Vagina (tissue), 2 donors: ENCODE measurements at regions not wholly inside any gene's neighbourhood (a gene's known extent, or its start where the extent isn't known, plus 50 kb on each side); places are given as distances from the start of the nearest gene placed in this dataset.

Experiments used
- POLR2A ChIP-seq, 2 donors: fragments of 450-650 bp; IDR thresholded peaks; one replicate each; pipeline ENCODE4 v1.6.1; 2017; ENCODE audit warnings: antibody characterized with exemption in 2 of 2, mild to moderate bottlenecking in 2 of 2, moderate library complexity in 2 of 2
- TF ChIP-seq, protein P1 (sequence below), 3 experiments: fragments of 450-650 bp in 2 of 3; fragments of 200-600 bp in 1 of 3; sonication (generic) in 1 of 3; IDR thresholded peaks; one replicate each; pipeline ENCODE4 v1.5.1; 2017 to 2019; ENCODE audit warnings: antibody characterized with exemption in 3 of 3, mild to moderate bottlenecking in 2 of 3, moderate library complexity in 2 of 3

DNA sequence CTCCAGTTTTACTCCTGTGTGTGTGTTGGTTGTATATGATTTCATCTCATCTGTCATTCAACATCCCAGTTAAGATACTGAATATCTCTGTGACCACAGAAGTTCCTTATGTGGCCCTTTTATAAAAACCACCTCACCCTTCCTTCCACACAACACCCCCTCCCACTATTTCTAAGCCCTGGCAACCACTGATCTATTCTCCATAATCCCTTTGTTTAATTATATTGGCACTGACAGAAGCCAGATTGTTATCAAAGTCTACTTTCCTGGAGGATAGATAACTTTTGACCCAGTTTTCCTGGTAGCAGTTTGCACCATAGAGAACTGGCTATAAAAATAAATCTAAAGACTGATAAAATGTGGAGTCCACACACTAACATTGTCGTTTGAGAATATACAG lies 902.8 kb downstream of the SLC16A7 start:
- TF ChIP-seq, protein P1, sequence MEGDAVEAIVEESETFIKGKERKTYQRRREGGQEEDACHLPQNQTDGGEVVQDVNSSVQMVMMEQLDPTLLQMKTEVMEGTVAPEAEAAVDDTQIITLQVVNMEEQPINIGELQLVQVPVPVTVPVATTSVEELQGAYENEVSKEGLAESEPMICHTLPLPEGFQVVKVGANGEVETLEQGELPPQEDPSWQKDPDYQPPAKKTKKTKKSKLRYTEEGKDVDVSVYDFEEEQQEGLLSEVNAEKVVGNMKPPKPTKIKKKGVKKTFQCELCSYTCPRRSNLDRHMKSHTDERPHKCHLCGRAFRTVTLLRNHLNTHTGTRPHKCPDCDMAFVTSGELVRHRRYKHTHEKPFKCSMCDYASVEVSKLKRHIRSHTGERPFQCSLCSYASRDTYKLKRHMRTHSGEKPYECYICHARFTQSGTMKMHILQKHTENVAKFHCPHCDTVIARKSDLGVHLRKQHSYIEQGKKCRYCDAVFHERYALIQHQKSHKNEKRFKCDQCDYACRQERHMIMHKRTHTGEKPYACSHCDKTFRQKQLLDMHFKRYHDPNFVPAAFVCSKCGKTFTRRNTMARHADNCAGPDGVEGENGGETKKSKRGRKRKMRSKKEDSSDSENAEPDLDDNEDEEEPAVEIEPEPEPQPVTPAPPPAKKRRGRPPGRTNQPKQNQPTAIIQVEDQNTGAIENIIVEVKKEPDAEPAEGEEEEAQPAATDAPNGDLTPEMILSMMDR (IDR thresholded peaks at IDR 0.05) = no peak
- TF ChIP-seq POLR2A (IDR thresholded peaks at IDR 0.05) = no peak
